ENCODE measurements at regions not wholly inside any gene's neighbourhood (a gene's known extent, or its start where the extent isn't known, plus 50 kb on each side); places are given as distances from the start of the nearest gene placed in this dataset.

DNA sequence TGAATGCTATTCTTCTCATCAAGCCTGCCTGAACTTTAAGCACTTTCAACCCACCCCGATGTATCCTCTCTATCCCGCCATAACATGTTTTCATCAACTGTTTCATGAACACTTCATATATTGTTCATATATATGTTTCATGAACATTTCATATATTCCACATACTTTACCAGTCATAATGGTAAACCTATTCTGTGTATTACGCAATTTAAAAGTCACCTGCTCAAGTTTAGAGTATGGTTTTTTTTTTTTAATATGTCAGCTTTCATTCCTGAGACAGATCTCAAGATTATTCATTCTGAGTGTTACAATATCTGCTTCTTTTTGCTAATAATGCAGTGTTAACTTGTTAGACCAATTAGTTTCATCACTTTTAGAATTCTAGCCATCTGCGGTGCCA, 140.7 kb downstream of the SIPA1L2 start:
- Histone ChIP-seq H4K20me1 (ENCODE audit: insufficient read depth) (no peaks in the 10 kb centered on the region), H3K27me3 (ENCODE audit: insufficient read depth, low read depth) (no peaks in the 10 kb centered on the region), H3K36me3 (ENCODE audit: insufficient read depth) (no peaks in the 10 kb centered on the region), H3K4me1 (ENCODE audit: low read depth, poor library complexity, severe bottlenecking) (no peaks in the 10 kb centered on the region), H3K4me2 (no peak overlapping the region), H2AFZ (ENCODE audit: low read depth) (no peak overlapping the region), H3K9ac (no peak overlapping the region), H3K79me2 (ENCODE audit: insufficient read depth, low read depth) (no peaks in the 10 kb centered on the region), H3K27ac (no peak overlapping the region), H3K4me3 (IDR thresholded peaks at IDR 0.05; ENCODE audit: insufficient read depth, low read depth, low read length) (no peak overlapping the region)
- TF ChIP-seq, protein P1, sequence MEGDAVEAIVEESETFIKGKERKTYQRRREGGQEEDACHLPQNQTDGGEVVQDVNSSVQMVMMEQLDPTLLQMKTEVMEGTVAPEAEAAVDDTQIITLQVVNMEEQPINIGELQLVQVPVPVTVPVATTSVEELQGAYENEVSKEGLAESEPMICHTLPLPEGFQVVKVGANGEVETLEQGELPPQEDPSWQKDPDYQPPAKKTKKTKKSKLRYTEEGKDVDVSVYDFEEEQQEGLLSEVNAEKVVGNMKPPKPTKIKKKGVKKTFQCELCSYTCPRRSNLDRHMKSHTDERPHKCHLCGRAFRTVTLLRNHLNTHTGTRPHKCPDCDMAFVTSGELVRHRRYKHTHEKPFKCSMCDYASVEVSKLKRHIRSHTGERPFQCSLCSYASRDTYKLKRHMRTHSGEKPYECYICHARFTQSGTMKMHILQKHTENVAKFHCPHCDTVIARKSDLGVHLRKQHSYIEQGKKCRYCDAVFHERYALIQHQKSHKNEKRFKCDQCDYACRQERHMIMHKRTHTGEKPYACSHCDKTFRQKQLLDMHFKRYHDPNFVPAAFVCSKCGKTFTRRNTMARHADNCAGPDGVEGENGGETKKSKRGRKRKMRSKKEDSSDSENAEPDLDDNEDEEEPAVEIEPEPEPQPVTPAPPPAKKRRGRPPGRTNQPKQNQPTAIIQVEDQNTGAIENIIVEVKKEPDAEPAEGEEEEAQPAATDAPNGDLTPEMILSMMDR (conservative IDR thresholded peaks at IDR 0.05; ENCODE audit: low read depth, low read length) = no peak

DNA sequence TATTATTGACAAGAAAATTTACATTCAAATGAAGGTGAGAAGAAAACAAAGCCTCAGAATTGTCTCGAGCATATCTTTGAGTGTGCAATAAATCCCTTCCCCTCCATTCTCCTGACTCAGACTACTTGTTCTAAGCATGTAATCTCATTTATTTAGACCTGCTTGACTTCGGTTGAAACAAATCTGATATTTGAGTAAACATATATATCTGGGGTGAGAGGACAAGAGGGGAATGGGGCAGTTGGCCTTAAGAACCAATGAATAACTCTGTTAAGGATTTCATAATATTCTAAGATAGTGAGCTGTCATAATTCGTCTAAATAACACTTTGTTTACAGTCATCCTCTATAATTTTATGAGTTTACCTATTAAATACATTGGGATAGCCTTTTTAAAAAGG, 142.7 kb downstream of the SIPA1L2 start:
- Histone ChIP-seq H3K36me3 (ENCODE audit: insufficient read depth) (no peaks in the 10 kb centered on the region), H3K27me3 (ENCODE audit: insufficient read depth, low read depth) (no peaks in the 10 kb centered on the region), H3K79me2 (ENCODE audit: insufficient read depth, low read depth) (no peaks in the 10 kb centered on the region), H3K27ac (no peak overlapping the region), H4K20me1 (ENCODE audit: insufficient read depth) (no peaks in the 10 kb centered on the region), H3K4me3 (IDR thresholded peaks at IDR 0.05; ENCODE audit: insufficient read depth, low read depth, low read length) (no peak overlapping the region), H3K4me2 (no peak overlapping the region), H3K4me1 (ENCODE audit: low read depth, poor library complexity, severe bottlenecking) (no peaks in the 10 kb centered on the region), H3K9ac (no peak overlapping the region), H2AFZ (ENCODE audit: low read depth) (no peak overlapping the region)
- TF ChIP-seq, protein P1 (conservative IDR thresholded peaks at IDR 0.05; ENCODE audit: low read depth, low read length) = no peak

DNA sequence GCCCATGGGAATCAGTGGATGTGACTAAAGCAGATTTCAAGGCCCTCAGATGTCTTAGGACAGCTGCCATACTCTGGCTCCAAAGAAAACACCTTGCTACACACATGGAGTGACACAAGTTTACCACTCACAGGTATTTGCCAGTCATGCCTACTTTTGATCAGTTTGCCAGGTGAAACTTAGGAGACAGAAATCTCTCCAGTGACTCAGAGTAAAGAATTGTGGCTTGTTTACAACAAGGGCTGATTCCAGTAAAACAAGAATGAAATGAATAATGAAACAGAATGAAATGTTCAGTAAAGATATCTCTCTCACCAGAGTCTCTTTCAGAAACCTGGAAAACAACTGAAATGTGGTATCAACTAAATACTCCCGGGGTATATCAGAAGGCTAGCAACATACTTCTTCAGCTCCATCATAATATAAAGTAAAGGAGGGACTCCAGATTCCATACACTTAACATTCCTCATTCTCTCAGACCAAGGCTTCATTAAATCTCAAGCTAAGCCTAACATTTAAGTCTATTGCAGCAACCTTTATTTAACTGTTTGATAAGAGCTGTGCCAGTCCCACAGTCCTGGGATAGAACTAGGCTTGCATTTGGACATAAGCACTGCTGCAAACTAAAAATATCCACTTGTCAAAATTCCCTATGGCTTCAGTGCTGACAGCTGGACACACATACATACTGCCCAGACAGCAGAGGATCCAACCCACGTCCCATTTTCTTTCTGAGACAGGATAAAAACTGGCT, 143.3 kb downstream of the SIPA1L2 start:
- no peaks in the 10 kb centered on the region for H3K4me1 ChIP-seq (ENCODE audit: low read depth, poor library complexity, severe bottlenecking)
- no peaks in the 10 kb centered on the region for H3K79me2 ChIP-seq (ENCODE audit: insufficient read depth, low read depth)
- no peak overlapping the region for H3K4me2 ChIP-seq
- TF ChIP-seq, protein P1 (conservative IDR thresholded peaks at IDR 0.05; ENCODE audit: low read depth, low read length) = no peak
- H3K27ac ChIP-seq = no peak overlapping the region
- H2AFZ ChIP-seq (ENCODE audit: low read depth) = no peak overlapping the region
- no peak overlapping the region for H3K9ac ChIP-seq
- no peaks in the 10 kb centered on the region for H3K36me3 ChIP-seq (ENCODE audit: insufficient read depth)
- no peaks in the 10 kb centered on the region for H3K27me3 ChIP-seq (ENCODE audit: insufficient read depth, low read depth)
- no peak overlapping the region for H3K4me3 ChIP-seq (IDR thresholded peaks at IDR 0.05; ENCODE audit: insufficient read depth, low read depth, low read length)
- no peaks in the 10 kb centered on the region for H4K20me1 ChIP-seq (ENCODE audit: insufficient read depth)

DNA sequence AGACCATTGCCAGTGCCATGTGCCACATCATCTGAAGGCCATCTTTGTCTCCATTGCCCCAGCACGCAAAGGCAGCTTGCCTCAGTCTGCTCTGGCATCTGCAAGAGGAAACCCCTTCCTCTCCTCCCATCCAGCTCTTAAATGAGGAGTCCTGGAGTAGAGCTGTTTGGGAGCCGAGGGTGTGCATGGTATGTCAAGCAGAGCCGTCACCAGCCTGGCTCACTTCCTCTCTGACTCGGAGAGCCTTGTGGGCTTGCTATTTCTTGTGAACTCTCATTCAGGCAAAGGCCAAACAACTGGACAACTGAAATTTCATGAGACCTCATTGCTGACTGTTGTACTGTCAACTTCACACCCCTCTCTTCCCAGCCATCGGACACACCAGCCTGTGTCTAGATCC, 143.9 kb downstream of the SIPA1L2 start:
- H3K4me2 ChIP-seq = no peak overlapping the region
- no peak overlapping the region for H3K9ac ChIP-seq
- no peaks in the 10 kb centered on the region for H3K27me3 ChIP-seq (ENCODE audit: insufficient read depth, low read depth)
- no peak overlapping the region for H2AFZ ChIP-seq (ENCODE audit: low read depth)
- no peaks in the 10 kb centered on the region for H3K79me2 ChIP-seq (ENCODE audit: insufficient read depth, low read depth)
- no peaks in the 10 kb centered on the region for H4K20me1 ChIP-seq (ENCODE audit: insufficient read depth)
- H3K4me3 ChIP-seq (IDR thresholded peaks at IDR 0.05; ENCODE audit: insufficient read depth, low read depth, low read length) = no peak overlapping the region
- TF ChIP-seq, protein P1 (conservative IDR thresholded peaks at IDR 0.05; ENCODE audit: low read depth, low read length) = no peak
- H3K4me1 ChIP-seq (ENCODE audit: low read depth, poor library complexity, severe bottlenecking) = no peaks in the 10 kb centered on the region
- H3K27ac ChIP-seq = no peak overlapping the region
- no peaks in the 10 kb centered on the region for H3K36me3 ChIP-seq (ENCODE audit: insufficient read depth)
